GM23338 (cell line): ENCODE measurements at regions not wholly inside any gene's neighbourhood (a gene's known extent, or its start where the extent isn't known, plus 50 kb on each side); places are given as distances from the start of the nearest gene placed in this dataset.

Source experiments
- ATAC-seq: fragments of 200-7000 bp; cut with Tn5 transposase; 3 replicates; pipeline ENCODE4 v1.9.1; 2020
- DNase-seq: peaks from one replicate; pipeline ENCODE4 v3.0.0-alpha.2; 2015; ENCODE audit warnings: low spot score
- H2AFZ ChIP-seq: fragments of 200-600 bp; sonication (generic); 2 replicates; pipeline ENCODE4 v1.8.0; 2016; ENCODE audit warnings: antibody characterized with exemption, mild to moderate bottlenecking, moderate library complexity
- H3F3A ChIP-seq: fragments of 200-600 bp; sonication (generic); replicated peaks from 2 replicates; pipeline ENCODE4 v1.8.0; 2017; ENCODE audit warnings: antibody characterized with exemption, mixed run types, low read depth
- H3K27ac ChIP-seq: fragments of 200-600 bp; sonication (generic); 2 replicates; pipeline ENCODE4 v1.6.1; 2016; ENCODE audit warnings: low read depth
- H3K27me3 ChIP-seq: fragments of 200-600 bp; sonication (generic); 2 replicates; pipeline ENCODE4 v1.8.0; 2016; ENCODE audit warnings: mild to moderate bottlenecking, mixed run types, moderate library complexity; ENCODE audit not compliant: insufficient read depth
- H3K36me3 ChIP-seq: fragments of 200-600 bp; sonication (generic); 2 replicates; pipeline ENCODE4 v1.8.0; 2016; ENCODE audit warnings: mild to moderate bottlenecking; ENCODE audit not compliant: insufficient read depth
- H3K4me1 ChIP-seq: fragments of 200-600 bp; sonication (generic); 2 replicates; pipeline ENCODE4 v1.8.0; 2016; ENCODE audit warnings: mild to moderate bottlenecking, moderate library complexity; ENCODE audit not compliant: insufficient read depth
- H3K4me2 ChIP-seq: fragments of 200-600 bp; sonication (generic); 2 replicates; pipeline ENCODE4 v1.7.1; 2017; ENCODE audit warnings: mixed run types
- H3K4me3 ChIP-seq: fragments of 200-600 bp; sonication (generic); 2 replicates; pipeline ENCODE4 v1.6.1; 2016; ENCODE audit warnings: mixed run types
- H3K79me2 ChIP-seq: fragments of 200-600 bp; sonication (generic); replicated peaks from 2 replicates; pipeline ENCODE4 v1.8.0; 2017; ENCODE audit warnings: mild to moderate bottlenecking; ENCODE audit not compliant: insufficient read depth
- H3K9me2 ChIP-seq: fragments of 200-600 bp; sonication (generic); 2 replicates; pipeline ENCODE4 v1.8.0; 2017; ENCODE audit not compliant: insufficient read depth
- H4K20me1 ChIP-seq: fragments of 200-600 bp; sonication (generic); replicated peaks from 2 replicates; pipeline ENCODE4 v1.8.0; 2017; ENCODE audit warnings: mild to moderate bottlenecking; ENCODE audit not compliant: insufficient read depth
- H3K27ac Mint-ChIP-seq: 2 replicates; pipeline ENCODE4 v1.8.0; 2020; ENCODE audit warnings: inconsistent platforms, mild to moderate bottlenecking, moderate library complexity, mixed read lengths
- H3K27me3 Mint-ChIP-seq: 3 replicates; pipeline ENCODE4 v1.8.0; 2022; ENCODE audit warnings: low read depth, mild to moderate bottlenecking, moderate library complexity, mixed read lengths, inconsistent platforms; ENCODE audit not compliant: insufficient read depth, poor library complexity
- H3K36me3 Mint-ChIP-seq: 3 replicates; pipeline ENCODE4 v1.8.0; 2021; ENCODE audit warnings: low read depth, mild to moderate bottlenecking, inconsistent platforms, moderate library complexity, mixed read lengths
- H3K4me1 Mint-ChIP-seq: 3 replicates; pipeline ENCODE4 v1.8.0; 2020; ENCODE audit warnings: mild to moderate bottlenecking, inconsistent platforms, mixed read lengths
- H3K4me3 Mint-ChIP-seq: 3 replicates; pipeline ENCODE4 v1.8.0; 2021; ENCODE audit warnings: moderate library complexity, mild to moderate bottlenecking, inconsistent platforms, mixed read lengths
- H3K9me3 Mint-ChIP-seq: 3 replicates; pipeline ENCODE4 v1.8.0; 2020; ENCODE audit warnings: moderate library complexity, mild to moderate bottlenecking, inconsistent platforms, mixed read lengths
- CREB1 ChIP-seq: fragments of 250-450 bp; sonication (Bioruptor Pico); IDR thresholded peaks from 2 replicates; pipeline ENCODE4 v1.5.0; 2020; ENCODE audit warnings: low read depth, mild to moderate bottlenecking, moderate library complexity
- CTCF ChIP-seq, 2 experiments: fragments of 200-600 bp in 1 of 2; sonication (generic) in 1 of 2; conservative IDR thresholded peaks; 2 replicates each; pipeline versions ENCODE4 v1.5.1 to v1.6.1; 2016 to 2017; ENCODE audit warnings: antibody characterized with exemption in 2 of 2, low read depth in 2 of 2, mild to moderate bottlenecking in 2 of 2, moderate library complexity in 1 of 2
- ETS1 ChIP-seq: IDR thresholded peaks from 2 replicates; pipeline ENCODE4 v1.6.1; 2016; ENCODE audit warnings: antibody characterized with exemption
- EZH2 ChIP-seq: fragments of 200-600 bp; sonication (generic); IDR thresholded peaks from one replicate; pipeline ENCODE4 v1.8.0; 2017; ENCODE audit warnings: antibody characterized with exemption, mild to moderate bottlenecking, low read depth; ENCODE audit not compliant: unreplicated experiment
- EZH2phosphoT487 ChIP-seq: fragments of 200-600 bp; sonication (generic); IDR thresholded peaks from one replicate; pipeline ENCODE4 v1.8.1; 2018; ENCODE audit warnings: antibody characterized with exemption; ENCODE audit not compliant: unreplicated experiment
- JUNB ChIP-seq: IDR thresholded peaks from one replicate; pipeline ENCODE4 v1.6.1; 2016; ENCODE audit warnings: antibody characterized with exemption; ENCODE audit not compliant: unreplicated experiment
- POLR2AphosphoS5 ChIP-seq: IDR thresholded peaks from 2 replicates; pipeline ENCODE4 v1.6.1; 2016; ENCODE audit warnings: antibody characterized with exemption, low read depth
- REST ChIP-seq: IDR thresholded peaks from one replicate; pipeline ENCODE4 v1.6.1; 2018; ENCODE audit warnings: antibody characterized with exemption; ENCODE audit not compliant: unreplicated experiment
- ZNF114 ChIP-seq: fragments of 250-450 bp; sonication (Bioruptor Pico); IDR thresholded peaks from 2 replicates; pipeline ENCODE4 v1.5.0; 2020; ENCODE audit warnings: mild to moderate bottlenecking, moderate library complexity
- ZNF331 ChIP-seq: fragments of 250-450 bp; sonication (Bioruptor Pico); IDR thresholded peaks from 2 replicates; pipeline ENCODE4 v1.5.0; 2020; ENCODE audit warnings: low read depth, mild to moderate bottlenecking, moderate library complexity
- ZNF462 ChIP-seq: fragments of 250-450 bp; sonication (Bioruptor Pico); IDR thresholded peaks from 2 replicates; pipeline ENCODE4 v1.5.0; 2020; ENCODE audit warnings: mild to moderate bottlenecking, moderate library complexity

- TF ChIP-seq POLR2AphosphoS5 (no peak), ZNF114 (CRISPR knock-in tag) (no peak), CREB1 (CRISPR knock-in tag) (no peak), ZNF331 (CRISPR knock-in tag) (no peak), EZH2phosphoT487 (no peak), CTCF (conservative IDR thresholded peaks at IDR 0.05; ENCODE audit: low read depth in 2 of 2) (no peak), REST (no peak), JUNB (no peak)
Measured at GRCh38 chr1:185594786-185595410, 139.3 kb upstream of the HMCN1 start (continued).

- no peak overlapping the region for H3K4me2 ChIP-seq
- no peak overlapping the region for H2AFZ ChIP-seq
- no peaks in the 10 kb centered on the region for H3F3A ChIP-seq
- no peaks in the 10 kb centered on the region for H3K36me3 ChIP-seq
- Mint-ChIP-seq H3K27me3 (no peaks in the 10 kb centered on the region), H3K9me3 (no peaks in the 10 kb centered on the region), H3K4me1 (peaks cover 11% of the 10 kb centered on the region), H3K36me3 (no peaks in the 10 kb centered on the region), H3K4me3 (no peak overlapping the region), H3K27ac (no peak overlapping the region)
- no peaks in the 10 kb centered on the region for H3K79me2 ChIP-seq
- H3K9me2 ChIP-seq: no peaks in the 10 kb centered on the region
- no peak for DNase-seq
- no peaks in the 10 kb centered on the region; the same call in 1 of the 2 replicates for H3K4me1 ChIP-seq
- H4K20me1 ChIP-seq: no peaks in the 10 kb centered on the region
- H3K27ac ChIP-seq: no peak overlapping the region
- H3K27me3 ChIP-seq: no peaks in the 10 kb centered on the region
- ATAC-seq: no peak
- H3K4me3 ChIP-seq: no peak overlapping the region
- TF ChIP-seq ZNF114 (CRISPR knock-in tag) (no peak), ETS1 (no peak), ZNF462 (CRISPR knock-in tag) (no peak), EZH2 (no peak), CREB1 (CRISPR knock-in tag) (no peak), JUNB (no peak)
Measured at GRCh38 chr1:185593271-185593670, 140.9 kb upstream of the HMCN1 start.
